H1 (cell line): ENCODE measurements at regions not wholly inside any gene's neighbourhood (a gene's known extent, or its start where the extent isn't known, plus 50 kb on each side); places are given as distances from the start of the nearest gene placed in this dataset.
A peak's percentile ranks its signal among the peaks of the same experiment; 100 is the strongest.

Experiments
- CTCF ChIA-PET: fragments of 300-600 bp; sonication (Branson Sonifier 250); formaldehyde crosslinking; loops from one replicate; lab custom pipeline; 2021; ENCODE audit not compliant: partially characterized antibody; lab: Charles Lee
- POLR2A ChIA-PET: fragments of 300-600 bp; sonication (Branson Sonifier 250); formaldehyde crosslinking; loops from one replicate; lab custom pipeline; 2021; ENCODE audit warnings: inconsistent platforms; ENCODE audit not compliant: partially characterized antibody; lab: Charles Lee
- DNase-seq, 2 experiments: peaks; one replicate each; pipeline versions ENCODE4 v3.0.0 to v3.0.0-alpha.2; 2010 to 2022; ENCODE audit warnings: low spot score in 2 of 2, low read depth in 1 of 2, mixed read lengths in 1 of 2
- FAIRE-seq: peaks from 2 replicates; lab custom pipeline; 2011; peaks lifted over from hg19 to GRCh38; lab: Jason Lieb, UNC
- H2AFZ ChIP-seq: 2 replicates; pipeline ENCODE4 v1.8.1; 2012; ENCODE audit warnings: low read length, inconsistent platforms
- H2AK5ac ChIP-seq: 2 replicates; pipeline ENCODE4 v1.6.1; 2013; ENCODE audit warnings: low read depth, low read length
- H2BK120ac ChIP-seq: replicated peaks from 2 replicates; pipeline ENCODE3; 2013; ENCODE audit warnings: low read depth, low read length, inconsistent platforms
- H2BK12ac ChIP-seq: 2 replicates; pipeline ENCODE4 v1.6.1; 2013; ENCODE audit warnings: low read depth, low read length
- H2BK15ac ChIP-seq: 2 replicates; pipeline ENCODE4 v1.6.1; 2013; ENCODE audit warnings: low read length
- H2BK20ac ChIP-seq: 2 replicates; pipeline ENCODE4 v1.6.1; 2013; ENCODE audit warnings: low read length
- H2BK5ac ChIP-seq: 2 replicates; pipeline ENCODE4 v1.6.1; 2013; ENCODE audit warnings: low read depth, low read length
- H3K14ac ChIP-seq: 2 replicates; pipeline ENCODE4 v1.6.1; 2013; ENCODE audit warnings: inconsistent platforms; ENCODE audit not compliant: insufficient read length
- H3K18ac ChIP-seq: 2 replicates; pipeline ENCODE4 v1.6.1; 2013; ENCODE audit warnings: low read length; ENCODE audit errors: extremely low read depth
- H3K23ac ChIP-seq: 2 replicates; pipeline ENCODE4 v1.6.1; 2013; ENCODE audit warnings: inconsistent platforms; ENCODE audit not compliant: insufficient read length
- H3K23me2 ChIP-seq: 2 replicates; pipeline ENCODE4 v1.6.1; 2013; ENCODE audit warnings: low read depth, low read length
- H3K27ac ChIP-seq: 2 replicates; pipeline ENCODE4 v1.6.1; 2011; ENCODE audit warnings: low read depth, low read length, inconsistent platforms
- H3K27me3 ChIP-seq, 4 experiments: replicated peaks in 1 of 4; 1 replicate in 1 of 4; 2 replicates in 3 of 4; pipeline versions ENCODE4 v1.6.1 to v1.8.1; 2011 to 2013; ENCODE audit warnings: low read length in 3 of 4, mild to moderate bottlenecking in 3 of 4, inconsistent platforms in 2 of 4, mixed read lengths in 2 of 4, moderate library complexity in 1 of 4; ENCODE audit not compliant: control insufficient read depth in 3 of 4, insufficient read depth in 3 of 4; ENCODE audit errors: extremely low read depth in 1 of 4
- H3K36me3 ChIP-seq, 4 experiments: 2 replicates each; pipeline versions ENCODE4 v1.6.1 to v1.8.1; 2011 to 2013; ENCODE audit warnings: mild to moderate bottlenecking in 4 of 4, low read length in 3 of 4, moderate library complexity in 2 of 4, control low read depth in 1 of 4, inconsistent platforms in 1 of 4; ENCODE audit not compliant: insufficient read depth in 4 of 4, control insufficient read depth in 2 of 4
- H3K4ac ChIP-seq: replicated peaks from 2 replicates; pipeline ENCODE3; 2013; ENCODE audit warnings: low read length, low read depth, mixed read lengths, inconsistent platforms; ENCODE audit not compliant: insufficient read length
- H3K4me1 ChIP-seq, 4 experiments: replicated peaks in 1 of 4; 1 replicate in 1 of 4; 2 replicates in 3 of 4; pipeline versions ENCODE4 v1.6.1 to v1.8.1; 2011 to 2013; ENCODE audit warnings: low read length in 3 of 4, inconsistent platforms in 2 of 4, mixed read lengths in 1 of 4; ENCODE audit not compliant: insufficient read depth in 4 of 4, control insufficient read depth in 3 of 4
- H3K4me2 ChIP-seq, 2 experiments: 2 replicates each; pipeline versions ENCODE4 v1.6.1 to v1.8.1; 2011 to 2013; ENCODE audit warnings: low read depth in 2 of 2, low read length in 2 of 2, control low read depth in 1 of 2, inconsistent platforms in 1 of 2, mild to moderate bottlenecking in 1 of 2; ENCODE audit not compliant: insufficient read depth in 1 of 2
- H3K4me3 ChIP-seq, 4 experiments: fragments of 200-600, 300-600 bp in 1 of 4; sonication (generic), shearing (Covaris generic), sonication (Bioruptor Twin) in 1 of 4; 2 replicates each; pipeline versions ENCODE4 v1.5.1 to v1.8.1; 2011 to 2016; ENCODE audit warnings: low read length in 4 of 4, low read depth in 3 of 4, control low read depth in 2 of 4, inconsistent platforms in 2 of 4, mild to moderate bottlenecking in 2 of 4, mixed read lengths in 1 of 4, moderate library complexity in 1 of 4; ENCODE audit not compliant: insufficient read depth in 2 of 4; ENCODE audit errors: extremely low read depth in 1 of 4
- H3K56ac ChIP-seq: replicated peaks from 2 replicates; pipeline ENCODE3; 2013; ENCODE audit warnings: low read depth, mild to moderate bottlenecking, mixed read lengths, low read length, inconsistent platforms; ENCODE audit not compliant: insufficient read length
- H3K79me1 ChIP-seq: 2 replicates; pipeline ENCODE4 v1.6.1; 2013; ENCODE audit warnings: low read depth, low read length, control low read depth
- H3K79me2 ChIP-seq, 2 experiments: 2 replicates each; pipeline versions ENCODE4 v1.6.1 to v1.8.1; 2012 to 2013; ENCODE audit warnings: low read length in 2 of 2, mild to moderate bottlenecking in 2 of 2, inconsistent platforms in 1 of 2; ENCODE audit not compliant: insufficient read depth in 2 of 2, control insufficient read depth in 1 of 2
- H3K9ac ChIP-seq, 4 experiments: replicated peaks in 1 of 4; 1 replicate in 1 of 4; 2 replicates in 3 of 4; pipeline versions ENCODE4 v1.6.1 to v1.8.1; 2011 to 2013; ENCODE audit warnings: low read depth in 3 of 4, low read length in 3 of 4, control low read depth in 2 of 4, mild to moderate bottlenecking in 2 of 4, moderate library complexity in 2 of 4, inconsistent platforms in 1 of 4; ENCODE audit errors: extremely low read depth in 1 of 4
- H3K9me3 ChIP-seq, 2 experiments: 2 replicates each; pipeline versions ENCODE4 v1.6.1 to v1.8.1; 2012 to 2013; ENCODE audit warnings: mild to moderate bottlenecking in 2 of 2, moderate library complexity in 2 of 2, control low read depth in 1 of 2, inconsistent platforms in 1 of 2, low read depth in 1 of 2, low read length in 1 of 2, mixed read lengths in 1 of 2; ENCODE audit not compliant: insufficient read depth in 2 of 2
- H4K20me1 ChIP-seq, 2 experiments: replicated peaks in 1 of 2; 2 replicates each; pipeline versions ENCODE3 to v1.8.1; 2011 to 2013; ENCODE audit warnings: inconsistent platforms in 2 of 2, low read length in 2 of 2, mild to moderate bottlenecking in 1 of 2; ENCODE audit not compliant: insufficient read depth in 2 of 2, control insufficient read depth in 1 of 2
- H4K5ac ChIP-seq: 2 replicates; pipeline ENCODE4 v1.6.1; 2013; ENCODE audit warnings: low read length, low read depth, mixed read lengths, inconsistent platforms; ENCODE audit not compliant: insufficient read length
- H4K8ac ChIP-seq: 2 replicates; pipeline ENCODE4 v1.8.0; 2013; ENCODE audit warnings: mild to moderate bottlenecking, moderate library complexity, low read length, inconsistent platforms; ENCODE audit not compliant: insufficient read depth; ENCODE audit errors: extremely low read depth
- H4K91ac ChIP-seq: replicated peaks from 2 replicates; pipeline ENCODE3; 2013; ENCODE audit warnings: low read length, mixed read lengths, inconsistent platforms; ENCODE audit not compliant: insufficient read length
- TCF12 ChIP-seq: IDR thresholded peaks from 2 replicates; pipeline ENCODE4 v1.6.1; 2011; ENCODE audit warnings: low read depth, mild to moderate bottlenecking, low read length
- WGBS, 2 experiments: shearing (Covaris generic) in 1 of 2; methylation state at CpG; one replicate each; pipeline versions ENCODE4 v1.1.6 to v1.1.7; 2013 to 2015; ENCODE audit warnings: low lambda C conversion rate in 2 of 2, mixed read lengths in 2 of 2, inconsistent platforms in 1 of 2, low coverage in 1 of 2, missing lambda C conversion rate in 1 of 2; ENCODE audit not compliant: insufficient replicate concordance in 2 of 2, insufficient coverage in 1 of 2, insufficient read length in 1 of 2; ENCODE audit errors: extremely low coverage in 1 of 2, missing lambda C conversion rate in 1 of 2; 5-methylcytosine and 5-hydroxymethylcytosine counted together

- H3K4me3 ChIP-seq: no peak overlapping the region
- H4K20me1 ChIP-seq: no peaks in the 10 kb centered on the region
- no peak overlapping the region for H3K18ac ChIP-seq
- H2BK20ac ChIP-seq: no peak overlapping the region
- DNase-seq (no peak), FAIRE-seq (no peak)
- no peak overlapping the region for H3K9ac ChIP-seq
- no peak overlapping the region for H3K56ac ChIP-seq
- no peak overlapping the region for H4K91ac ChIP-seq
- H2AFZ ChIP-seq: no peak overlapping the region
- no peaks in the 10 kb centered on the region for H3K79me1 ChIP-seq
- H2BK15ac ChIP-seq: no peak overlapping the region
- H3K23me2 ChIP-seq: no peaks in the 10 kb centered on the region
- H4K5ac ChIP-seq: no peak overlapping the region
- H2BK12ac ChIP-seq: no peak overlapping the region
- ChIA-PET CTCF (interaction anchor here (2.0 kb wide), 1 partner anchor 29 kb away, joined by 5 read pairs; no protein-coding TSS in a partner anchor), POLR2A (no interaction called here)
- H3K14ac ChIP-seq: no peak overlapping the region
- no peak overlapping the region for H2BK5ac ChIP-seq
- 68% methylated on average over 3 of the region's 3 CpGs; no CpG with 5 or more reads in 1 of the 2 experiments for WGBS, 2 experiments
- no peaks in the 10 kb centered on the region for H3K36me3 ChIP-seq
- no peak overlapping the region for H2BK120ac ChIP-seq
- H3K23ac ChIP-seq: no peak overlapping the region
- no peaks in the 10 kb centered on the region for H3K9me3 ChIP-seq
- H3K4me2 ChIP-seq: no peak overlapping the region
- no peak overlapping the region for H2AK5ac ChIP-seq
- H3K79me2 ChIP-seq: no peaks in the 10 kb centered on the region
- peaks cover 0 to 20% (median 0%) of the 10 kb centered on the region in 4 experiments; a peak in 3 of 7 replicates for H3K4me1 ChIP-seq
- no peak overlapping the region for H3K4ac ChIP-seq
- H3K27me3 ChIP-seq: no peaks in the 10 kb centered on the region
- H4K8ac ChIP-seq: no peak overlapping the region
- H3K27ac ChIP-seq: no peak overlapping the region
- TF ChIP-seq TCF12: 0 out of 2 replicates have a peak, but pooled peaks have one; percentile 50
Measured at GRCh38 chr6:72551470-72551869, 70.4 kb upstream of the KCNQ5 start.
